ENCODE measurements at regions not wholly inside any gene's neighbourhood (a gene's known extent, or its start where the extent isn't known, plus 50 kb on each side); places are given as distances from the start of the nearest gene placed in this dataset.
"Not testable (repeated sequence)": the region's sequence is repeated elsewhere in the genome, so short reads cannot be mapped to it uniquely, and the experiment has no call there.

DNA sequence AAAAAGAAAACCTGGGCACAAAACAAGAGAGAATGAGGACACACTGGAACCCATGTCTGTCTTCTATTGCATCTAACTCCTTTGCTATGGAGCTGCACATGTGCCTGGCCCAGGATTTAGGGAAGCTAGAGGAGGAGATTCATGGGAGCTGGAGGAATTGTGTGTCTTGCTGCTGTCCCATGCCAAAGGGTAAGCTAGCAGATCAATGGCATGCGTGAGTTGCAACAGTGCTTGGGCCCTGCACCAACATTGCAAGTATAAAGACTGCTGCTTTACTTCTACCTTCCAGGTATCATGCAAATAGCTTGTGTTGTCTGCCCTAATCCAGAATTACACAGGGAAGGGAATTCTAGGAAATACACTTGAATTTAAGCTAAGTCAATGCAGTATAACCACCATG, 196.4 kb upstream of the IGF1 start:
- H3K4me3 ChIP-seq (ENCODE audit: low read depth, low read length): no peak overlapping the region
- DNase-seq (ENCODE audit: low read depth): no peak
- TF ChIP-seq, protein P1, sequence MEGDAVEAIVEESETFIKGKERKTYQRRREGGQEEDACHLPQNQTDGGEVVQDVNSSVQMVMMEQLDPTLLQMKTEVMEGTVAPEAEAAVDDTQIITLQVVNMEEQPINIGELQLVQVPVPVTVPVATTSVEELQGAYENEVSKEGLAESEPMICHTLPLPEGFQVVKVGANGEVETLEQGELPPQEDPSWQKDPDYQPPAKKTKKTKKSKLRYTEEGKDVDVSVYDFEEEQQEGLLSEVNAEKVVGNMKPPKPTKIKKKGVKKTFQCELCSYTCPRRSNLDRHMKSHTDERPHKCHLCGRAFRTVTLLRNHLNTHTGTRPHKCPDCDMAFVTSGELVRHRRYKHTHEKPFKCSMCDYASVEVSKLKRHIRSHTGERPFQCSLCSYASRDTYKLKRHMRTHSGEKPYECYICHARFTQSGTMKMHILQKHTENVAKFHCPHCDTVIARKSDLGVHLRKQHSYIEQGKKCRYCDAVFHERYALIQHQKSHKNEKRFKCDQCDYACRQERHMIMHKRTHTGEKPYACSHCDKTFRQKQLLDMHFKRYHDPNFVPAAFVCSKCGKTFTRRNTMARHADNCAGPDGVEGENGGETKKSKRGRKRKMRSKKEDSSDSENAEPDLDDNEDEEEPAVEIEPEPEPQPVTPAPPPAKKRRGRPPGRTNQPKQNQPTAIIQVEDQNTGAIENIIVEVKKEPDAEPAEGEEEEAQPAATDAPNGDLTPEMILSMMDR (IDR thresholded peaks at IDR 0.05; ENCODE audit: low read depth, low read length, missing control alignments): no peak

DNA sequence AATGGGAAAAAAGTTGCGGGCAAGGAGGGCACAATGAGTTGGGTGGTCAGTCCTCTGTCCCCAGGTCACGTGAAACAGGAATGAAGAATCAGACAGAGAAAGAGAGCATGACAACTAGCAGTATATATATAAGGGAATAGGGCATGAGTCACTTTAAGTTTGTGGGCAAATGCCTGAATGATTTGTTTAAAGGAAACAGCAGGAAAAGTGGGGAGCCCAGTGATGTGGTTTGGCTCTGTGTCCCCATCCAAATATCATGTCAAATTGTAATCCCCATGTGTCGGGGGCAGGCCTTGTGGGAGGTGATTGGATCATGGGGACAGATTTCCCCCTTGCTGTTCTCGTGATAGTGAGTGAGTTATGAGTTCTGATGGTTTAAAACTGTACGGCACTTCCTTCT, 195.3 kb upstream of the IGF1 start:
- TF ChIP-seq, protein P1 (IDR thresholded peaks at IDR 0.05; ENCODE audit: low read depth, low read length, missing control alignments): no peak
- no peak overlapping the region for H3K4me3 ChIP-seq (ENCODE audit: low read depth, low read length)
- DNase-seq (ENCODE audit: low read depth): no peak

DNA sequence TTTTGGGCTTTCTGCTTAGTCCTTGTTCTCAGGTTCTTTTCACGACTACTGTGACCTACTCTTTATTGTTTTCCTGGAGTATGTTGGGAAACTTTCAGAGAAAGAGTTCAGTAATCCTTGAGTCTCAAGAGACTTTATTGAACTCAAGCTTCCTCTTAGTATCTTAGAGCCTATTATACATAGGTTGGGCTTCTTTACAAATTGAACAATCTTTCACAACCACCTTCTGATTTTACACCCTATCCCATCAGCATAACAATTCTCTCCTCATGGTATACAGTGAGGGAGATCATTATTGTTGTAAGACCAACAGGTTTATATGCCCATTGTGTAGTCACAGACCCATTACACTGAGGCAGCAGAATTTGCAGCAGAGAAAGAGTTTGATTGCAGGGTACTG, 193.2 kb upstream of the IGF1 start:
- no peak overlapping the region for H3K4me3 ChIP-seq (ENCODE audit: low read depth, low read length)
- TF ChIP-seq, protein P1 (IDR thresholded peaks at IDR 0.05; ENCODE audit: low read depth, low read length, missing control alignments): no peak
- no peak for DNase-seq (ENCODE audit: low read depth)

DNA sequence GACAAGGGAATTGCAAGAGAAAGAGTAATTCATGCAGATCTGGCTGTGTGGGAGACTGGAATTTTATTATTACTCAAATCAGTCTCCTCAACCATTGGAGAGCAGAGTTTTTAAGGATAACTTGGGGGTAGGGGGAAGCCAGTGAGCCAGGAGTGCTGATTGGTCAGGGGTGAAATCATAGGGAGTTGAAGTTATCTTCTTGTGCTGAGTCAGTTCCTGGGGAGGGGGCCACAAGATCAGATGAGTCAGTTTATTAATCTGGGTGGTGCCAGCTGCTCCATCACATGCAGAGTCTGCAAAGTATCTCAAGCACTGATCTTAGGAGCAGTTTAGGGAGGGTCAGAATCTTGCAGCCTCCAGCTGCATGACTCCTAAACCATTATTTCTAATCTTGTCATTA, 191.8 kb upstream of the IGF1 start:
- not testable (repeated sequence) for DNase-seq (ENCODE audit: low read depth); H3K4me3 ChIP-seq (ENCODE audit: low read depth, low read length)

DNA sequence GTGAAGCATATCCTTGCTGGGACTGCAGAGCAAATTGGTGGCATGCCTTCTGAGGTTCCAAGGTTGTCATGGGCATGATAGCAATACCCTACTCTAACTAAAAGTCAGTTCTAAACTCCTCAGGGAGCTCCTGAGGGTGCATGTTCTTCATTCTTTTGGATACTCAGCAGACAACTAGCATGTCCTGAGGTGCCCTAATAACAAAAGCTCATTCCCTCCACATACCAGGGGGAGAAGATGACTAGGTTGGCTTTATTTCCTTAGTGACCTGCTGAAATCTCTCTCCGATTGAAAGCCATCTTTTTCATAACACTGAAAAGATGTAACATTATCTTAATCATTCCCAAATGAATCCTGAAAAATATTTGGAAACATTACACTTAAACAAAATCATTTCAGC, 188.7 kb upstream of the IGF1 start:
- no peak overlapping the region for H3K4me3 ChIP-seq (ENCODE audit: low read depth, low read length)
- DNase-seq (ENCODE audit: low read depth): no peak

DNA sequence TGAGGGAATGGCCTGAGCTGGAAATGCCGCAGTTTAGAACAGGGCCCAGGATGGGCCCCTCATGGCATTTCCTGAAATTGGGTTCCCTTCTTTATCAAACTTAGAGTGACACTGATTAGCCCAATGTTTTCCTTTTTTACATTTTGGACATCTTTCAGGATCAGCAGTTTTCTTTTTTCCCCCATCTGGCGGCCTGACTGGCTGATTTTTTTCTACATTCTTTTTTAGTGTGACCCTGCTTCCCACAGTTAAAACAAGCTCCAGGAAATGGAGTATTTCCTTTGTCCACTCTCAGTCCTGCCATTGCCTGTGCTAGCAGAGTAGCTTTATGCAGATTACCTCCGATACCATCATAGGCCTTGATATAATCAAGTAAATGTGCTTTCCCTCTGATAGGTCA, 185.8 kb upstream of the IGF1 start:
- not testable (repeated sequence) for DNase-seq (ENCODE audit: low read depth); H3K4me3 ChIP-seq (ENCODE audit: low read depth, low read length)

More for the DNA sequence above, 188.7 kb upstream of the IGF1 start:
- TF ChIP-seq, protein P1 (IDR thresholded peaks at IDR 0.05; ENCODE audit: low read depth, low read length, missing control alignments): no peak

DNA sequence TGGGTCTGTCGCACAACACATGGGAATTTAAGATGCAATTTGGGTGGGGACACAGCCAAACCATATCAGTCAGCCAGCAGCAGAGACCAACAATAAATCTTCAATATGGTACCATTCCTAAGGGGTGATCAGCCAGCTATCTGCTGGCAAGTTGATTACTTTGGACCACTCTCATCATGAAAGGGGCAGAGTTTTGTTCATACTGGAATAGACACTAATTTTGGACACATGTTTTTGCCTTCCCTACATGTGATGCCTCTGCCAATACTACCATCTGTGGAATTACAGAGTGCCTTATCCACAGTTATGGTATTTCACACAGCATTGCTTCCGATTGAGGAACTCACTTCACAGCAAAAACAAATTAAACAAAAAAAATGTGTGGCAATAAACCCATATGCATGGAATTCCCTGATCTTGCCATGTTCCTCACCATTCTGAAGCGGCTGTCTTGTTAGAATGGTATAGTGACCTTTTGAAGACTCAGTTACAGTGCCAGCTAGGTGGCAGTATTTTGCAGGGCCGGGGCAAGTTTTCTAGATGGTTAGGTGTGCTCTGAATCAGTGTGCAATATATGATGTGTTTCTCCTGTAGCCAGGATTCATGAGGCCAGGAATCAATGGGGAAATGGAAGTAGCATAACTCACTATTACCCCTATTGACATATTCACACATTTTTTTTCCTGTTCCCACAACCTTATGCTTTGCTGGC, 179.0 kb upstream of the IGF1 start:
- no peak for DNase-seq (ENCODE audit: low read depth)
- no peak overlapping the region for H3K4me3 ChIP-seq (ENCODE audit: low read depth, low read length)
- TF ChIP-seq, protein P1 (IDR thresholded peaks at IDR 0.05; ENCODE audit: low read depth, low read length, missing control alignments): peak; percentile 16

DNA sequence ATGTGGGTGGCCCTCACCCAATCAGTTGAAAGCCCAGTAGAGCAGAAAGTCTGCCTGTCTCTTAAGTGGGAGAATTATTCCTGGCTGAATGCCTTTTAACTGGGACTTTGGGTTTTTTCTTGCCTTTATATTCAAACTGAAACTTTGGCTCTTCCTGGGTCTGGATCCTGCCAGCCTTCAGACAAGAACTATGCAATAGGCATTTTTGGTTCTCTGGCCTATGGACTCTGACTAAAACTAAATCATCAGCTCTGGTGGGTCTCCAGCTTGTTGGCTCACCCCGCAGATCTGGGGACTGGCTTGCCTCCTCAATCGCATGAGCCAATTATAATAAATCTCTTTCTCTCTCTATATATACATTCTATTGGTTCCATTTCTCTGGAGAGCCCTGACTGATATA, 173.0 kb upstream of the IGF1 start:
- H3K4me3 ChIP-seq (ENCODE audit: low read depth, low read length): no peak overlapping the region
- TF ChIP-seq, protein P1 (IDR thresholded peaks at IDR 0.05; ENCODE audit: low read depth, low read length, missing control alignments): no peak
- DNase-seq (ENCODE audit: low read depth): no peak
